BE2C (cell line): ENCODE measurements at regions not wholly inside any gene's neighbourhood (a gene's known extent, or its start where the extent isn't known, plus 50 kb on each side); places are given as distances from the start of the nearest gene placed in this dataset.

Experiments used
- DNase-seq: peaks from one replicate; pipeline ENCODE4 v3.0.0-alpha.2; 2020
- H3K27me3 ChIP-seq: fragments of 250-450 bp; sonication (Bioruptor Pico); 2 replicates; pipeline ENCODE4 v1.5.1; 2020; ENCODE audit warnings: mild to moderate bottlenecking
- H3K36me3 ChIP-seq: fragments of 250-450 bp; sonication (Bioruptor Pico); 2 replicates; pipeline ENCODE4 v1.5.1; 2020; ENCODE audit warnings: mild to moderate bottlenecking
- H3K4me1 ChIP-seq: fragments of 250-450 bp; sonication (Bioruptor Pico); 2 replicates; pipeline ENCODE4 v1.5.1; 2020
- H3K4me3 ChIP-seq: 2 replicates; pipeline ENCODE4 v1.5.1; 2011; ENCODE audit warnings: low read depth, low read length
- H3K9me3 ChIP-seq: fragments of 250-450 bp; sonication (Bioruptor Pico); 2 replicates; pipeline ENCODE4 v1.5.1; 2020
- TF ChIP-seq, protein P1 (sequence below): IDR thresholded peaks from 2 replicates; pipeline ENCODE4 v1.5.1; 2012; ENCODE audit warnings: mild to moderate bottlenecking, low read depth, low read length

GRCh38 chr3:124634210-124635168, 95.8 kb upstream of the UMPS start:
- Histone ChIP-seq H3K9me3 (no peaks in the 10 kb centered on the region), H3K36me3 (peaks cover 16% of the 10 kb centered on the region), H3K27me3 (no peaks in the 10 kb centered on the region), H3K4me3 (no peak overlapping the region), H3K4me1 (peaks cover 2% of the 10 kb centered on the region; the same call in 1 of the 2 replicates)
- no peak for DNase-seq
- TF ChIP-seq, protein P1, sequence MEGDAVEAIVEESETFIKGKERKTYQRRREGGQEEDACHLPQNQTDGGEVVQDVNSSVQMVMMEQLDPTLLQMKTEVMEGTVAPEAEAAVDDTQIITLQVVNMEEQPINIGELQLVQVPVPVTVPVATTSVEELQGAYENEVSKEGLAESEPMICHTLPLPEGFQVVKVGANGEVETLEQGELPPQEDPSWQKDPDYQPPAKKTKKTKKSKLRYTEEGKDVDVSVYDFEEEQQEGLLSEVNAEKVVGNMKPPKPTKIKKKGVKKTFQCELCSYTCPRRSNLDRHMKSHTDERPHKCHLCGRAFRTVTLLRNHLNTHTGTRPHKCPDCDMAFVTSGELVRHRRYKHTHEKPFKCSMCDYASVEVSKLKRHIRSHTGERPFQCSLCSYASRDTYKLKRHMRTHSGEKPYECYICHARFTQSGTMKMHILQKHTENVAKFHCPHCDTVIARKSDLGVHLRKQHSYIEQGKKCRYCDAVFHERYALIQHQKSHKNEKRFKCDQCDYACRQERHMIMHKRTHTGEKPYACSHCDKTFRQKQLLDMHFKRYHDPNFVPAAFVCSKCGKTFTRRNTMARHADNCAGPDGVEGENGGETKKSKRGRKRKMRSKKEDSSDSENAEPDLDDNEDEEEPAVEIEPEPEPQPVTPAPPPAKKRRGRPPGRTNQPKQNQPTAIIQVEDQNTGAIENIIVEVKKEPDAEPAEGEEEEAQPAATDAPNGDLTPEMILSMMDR, result no peak

DNA sequence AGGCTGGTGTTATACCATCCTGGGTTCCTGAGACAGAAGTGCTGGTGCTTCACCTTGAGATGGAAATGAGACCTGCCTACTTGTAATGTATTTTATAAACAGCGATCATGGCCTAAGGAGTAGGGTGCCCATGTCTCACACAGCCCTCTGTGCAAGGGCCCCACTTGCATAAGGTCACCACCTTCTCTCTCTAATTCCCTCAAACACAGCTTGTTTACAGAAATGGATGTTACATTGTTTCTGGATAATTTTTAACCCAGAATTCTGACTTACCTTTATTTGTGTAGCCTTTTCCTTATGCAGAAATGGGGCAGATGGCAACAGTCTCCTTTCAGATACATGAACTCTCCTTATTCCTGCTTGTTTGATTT, 95.1 kb upstream of the UMPS start:
- H3K4me3 ChIP-seq, result no peak overlapping the region

DNA sequence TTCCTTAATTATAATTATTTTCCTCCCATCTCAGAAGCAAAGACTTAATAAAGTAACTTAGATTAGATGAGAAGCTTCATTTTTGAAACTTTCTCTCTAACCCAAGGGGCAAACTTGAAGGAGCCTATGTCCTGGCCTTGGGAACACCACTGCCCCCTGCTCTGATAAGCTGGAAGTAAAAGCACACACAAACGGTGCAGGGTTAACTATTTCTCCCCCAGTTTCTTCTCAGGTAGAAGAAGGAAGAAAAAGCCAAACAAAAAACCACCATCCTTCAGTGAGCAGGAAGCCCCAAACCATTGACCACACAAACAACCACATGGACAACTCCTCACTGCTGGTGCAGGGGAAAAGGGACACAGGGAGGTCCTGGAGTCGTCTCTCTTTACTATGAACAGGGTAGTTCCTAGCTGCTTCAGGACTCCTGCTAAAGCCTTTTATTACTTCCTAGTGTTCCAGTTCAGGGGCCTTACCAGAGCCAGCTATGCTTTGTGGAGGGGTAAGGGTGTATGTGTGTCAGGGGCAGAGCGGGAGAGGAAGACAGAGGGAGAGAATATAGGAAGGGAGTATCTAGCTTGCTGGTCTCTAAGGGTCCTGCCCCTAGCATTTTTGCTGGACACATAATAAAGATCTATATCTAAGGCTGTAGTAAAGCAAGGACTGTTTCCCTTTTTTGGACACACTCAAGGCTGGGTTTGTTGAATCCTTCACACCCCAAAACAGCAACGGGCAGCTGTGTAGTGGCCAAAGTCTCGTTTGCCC, 94.0 kb upstream of the UMPS start:
- Histone ChIP-seq H3K36me3 (peaks cover 16% of the 10 kb centered on the region), H3K4me3 (no peak overlapping the region), H3K4me1 (peaks cover 2% of the 10 kb centered on the region; the same call in 1 of the 2 replicates), H3K27me3 (no peaks in the 10 kb centered on the region), H3K9me3 (no peaks in the 10 kb centered on the region)
- TF ChIP-seq, protein P1, result no peak
- no peak for DNase-seq

More for the DNA sequence above, 95.1 kb upstream of the UMPS start:
- Histone ChIP-seq H3K4me1 (peaks cover 2% of the 10 kb centered on the region; the same call in 1 of the 2 replicates), H3K27me3 (no peaks in the 10 kb centered on the region), H3K36me3 (peaks cover 16% of the 10 kb centered on the region), H3K9me3 (no peaks in the 10 kb centered on the region)
- no peak for DNase-seq
- TF ChIP-seq, protein P1, result no peak

GRCh38 chr3:124636863-124637296, 93.4 kb upstream of the UMPS start:
- Histone ChIP-seq H3K9me3 (no peaks in the 10 kb centered on the region), H3K36me3 (peaks cover 16% of the 10 kb centered on the region), H3K4me3 (no peak overlapping the region), H3K4me1 (peaks cover 2% of the 10 kb centered on the region; the same call in 1 of the 2 replicates), H3K27me3 (no peaks in the 10 kb centered on the region)
- TF ChIP-seq, protein P1, result no peak
- no peak for DNase-seq

GRCh38 chr3:124639406-124640237, 90.6 kb upstream of the UMPS start:
- Histone ChIP-seq H3K9me3 (no peaks in the 10 kb centered on the region), H3K4me1 (no peaks in the 10 kb centered on the region), H3K36me3 (no peaks in the 10 kb centered on the region), H3K4me3 (no peak overlapping the region), H3K27me3 (no peaks in the 10 kb centered on the region)
- no peak for DNase-seq
- TF ChIP-seq, protein P1, result no peak
